ENCODE measurements at regions not wholly inside any gene's neighbourhood (a gene's known extent, or its start where the extent isn't known, plus 50 kb on each side); places are given as distances from the start of the nearest gene placed in this dataset.
A peak's percentile ranks its signal among the peaks of the same experiment; 100 is the strongest.
"Not testable (repeated sequence)": the region's sequence is repeated elsewhere in the genome, so short reads cannot be mapped to it uniquely, and the experiment has no call there.

DNA sequence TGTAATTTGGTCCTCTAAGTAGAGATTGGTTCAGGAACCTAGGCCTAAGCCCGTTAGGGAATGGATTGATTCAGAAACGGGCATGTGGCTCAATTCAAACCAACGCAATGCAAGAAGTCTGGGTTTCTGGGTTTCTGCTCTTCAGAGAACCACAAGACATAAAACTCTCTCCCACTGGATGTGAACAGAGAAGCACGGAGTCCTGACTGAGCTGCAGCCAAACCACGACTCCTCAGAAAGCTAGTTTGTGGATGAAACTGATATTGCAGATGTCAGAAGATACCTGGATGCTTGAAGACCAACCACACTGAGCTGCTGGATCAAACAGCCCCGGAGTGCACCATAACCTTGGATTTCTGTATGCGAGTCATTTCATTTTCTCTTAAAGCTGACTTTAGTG, 50.0 kb downstream of the SOD2 start:
- no peak for DNase-seq (ENCODE audit: low read depth in 2 of 2)

DNA sequence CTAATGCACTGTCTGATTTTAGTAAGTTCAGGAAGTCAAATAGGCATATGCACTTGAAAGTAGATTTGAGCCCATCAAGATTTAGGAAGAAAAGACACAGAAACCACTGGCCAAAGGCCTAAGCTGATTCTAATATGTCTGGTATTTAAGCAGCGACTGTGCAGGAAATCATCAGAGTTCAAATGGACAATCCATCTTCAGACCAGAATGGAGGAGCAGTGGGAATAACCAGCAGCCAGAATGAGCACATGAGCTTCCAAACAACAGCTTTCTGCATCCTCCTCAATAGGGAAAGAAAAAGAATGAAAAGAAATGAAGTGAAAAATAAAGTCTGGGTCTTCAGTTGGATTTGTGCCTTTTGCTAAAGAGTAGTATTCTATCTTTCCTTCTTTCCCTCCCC, 50.6 kb downstream of the SOD2 start:
- DNase-seq (ENCODE audit: low read depth in 2 of 2): no peak

DNA sequence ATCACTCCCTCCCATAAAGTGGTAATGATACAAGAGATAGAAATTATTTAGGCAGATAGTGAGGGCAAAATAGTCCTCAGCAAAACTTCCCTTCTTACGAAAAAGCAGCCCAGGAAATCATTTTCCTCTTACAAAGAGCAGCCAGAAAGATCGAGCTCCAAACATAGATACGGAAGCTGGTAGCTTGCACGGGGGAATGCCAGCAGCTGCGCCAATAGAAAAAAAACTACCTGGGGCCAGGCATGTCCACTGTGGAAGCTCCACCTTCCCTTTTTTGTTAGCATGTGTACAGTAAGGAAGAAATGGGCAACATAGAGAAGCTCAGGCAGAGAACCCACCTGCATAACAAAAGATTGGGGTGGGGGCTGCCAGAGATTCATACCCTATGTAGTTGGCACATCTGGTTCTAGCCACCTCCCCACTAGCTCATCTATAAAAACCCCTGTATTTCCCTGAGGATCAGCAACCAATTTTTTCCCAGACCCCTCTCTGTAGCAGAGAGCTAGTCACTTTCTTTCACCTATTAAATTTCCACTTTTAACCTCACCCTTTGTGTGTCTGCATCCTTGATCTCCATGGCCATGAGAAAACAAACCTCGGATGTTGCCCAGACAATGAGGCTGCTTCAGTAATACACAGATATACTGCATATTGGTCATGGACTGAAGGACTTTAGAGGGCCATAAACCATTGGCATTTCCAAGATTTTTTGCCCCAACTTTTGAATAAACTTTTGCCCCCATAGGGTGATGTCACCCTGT, 52.1 kb downstream of the SOD2 start:
- no peak for DNase-seq (ENCODE audit: low read depth in 2 of 2)

DNA sequence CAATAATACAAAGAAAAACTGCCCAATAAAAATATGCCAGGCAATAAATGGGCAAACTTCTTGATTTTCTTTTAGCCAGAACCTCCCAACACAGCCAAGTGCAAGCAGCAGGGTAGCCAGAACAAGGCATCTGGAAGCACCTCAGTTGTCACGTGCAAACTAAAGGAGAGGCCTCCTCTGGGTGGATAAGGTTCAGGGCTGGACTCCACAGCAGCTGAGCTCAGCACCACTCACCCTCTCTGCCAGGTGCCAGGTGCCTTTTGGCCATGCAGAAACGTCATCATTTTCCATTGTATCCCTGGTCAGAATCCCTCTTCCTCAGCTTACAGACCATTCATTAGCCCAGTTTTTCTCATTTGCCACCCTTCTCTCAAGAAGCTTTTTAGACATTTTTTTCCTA, 52.7 kb downstream of the SOD2 start:
- no peak for DNase-seq (ENCODE audit: low read depth in 2 of 2)

DNA sequence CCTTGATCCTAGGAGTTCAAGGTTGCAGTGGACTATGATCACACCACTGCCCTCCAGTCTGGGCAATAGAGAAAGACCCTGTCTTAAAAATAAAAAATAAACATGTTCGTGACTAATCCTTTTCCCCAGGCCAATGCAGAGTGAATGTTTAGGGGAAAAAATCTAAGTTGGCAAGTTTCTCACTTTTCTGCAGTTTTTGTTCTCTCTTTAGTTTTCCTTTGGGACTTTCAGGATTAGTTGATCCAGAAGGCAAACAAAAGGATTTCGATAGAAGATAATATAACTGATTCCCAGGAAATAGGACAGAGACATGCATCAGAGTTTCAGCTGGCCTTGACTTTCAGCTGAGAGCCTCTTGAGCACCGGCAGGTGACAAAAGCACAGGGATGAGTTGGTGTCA, 53.3 kb downstream of the SOD2 start:
- no peak for DNase-seq (ENCODE audit: low read depth in 2 of 2)

DNA sequence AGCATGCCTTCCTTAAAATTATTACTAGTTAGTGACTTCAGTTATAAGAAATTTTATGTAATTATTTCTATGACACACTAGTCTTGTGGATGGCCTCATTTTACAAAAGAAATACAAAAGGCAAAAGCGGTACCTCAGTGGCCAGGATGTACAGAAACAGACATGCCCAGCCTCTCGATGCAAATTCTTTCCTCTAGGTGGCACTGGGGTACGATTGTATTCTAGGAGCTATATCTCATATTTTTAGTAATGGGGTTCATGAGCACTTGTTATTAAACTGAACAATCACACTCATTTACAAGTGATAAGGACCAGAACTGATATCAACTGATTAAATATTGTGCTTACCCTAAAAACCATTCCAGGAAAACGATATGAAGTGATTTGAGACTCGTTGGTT, 59.8 kb downstream of the SOD2 start:
- no peak for DNase-seq (ENCODE audit: low read depth in 2 of 2)

DNA sequence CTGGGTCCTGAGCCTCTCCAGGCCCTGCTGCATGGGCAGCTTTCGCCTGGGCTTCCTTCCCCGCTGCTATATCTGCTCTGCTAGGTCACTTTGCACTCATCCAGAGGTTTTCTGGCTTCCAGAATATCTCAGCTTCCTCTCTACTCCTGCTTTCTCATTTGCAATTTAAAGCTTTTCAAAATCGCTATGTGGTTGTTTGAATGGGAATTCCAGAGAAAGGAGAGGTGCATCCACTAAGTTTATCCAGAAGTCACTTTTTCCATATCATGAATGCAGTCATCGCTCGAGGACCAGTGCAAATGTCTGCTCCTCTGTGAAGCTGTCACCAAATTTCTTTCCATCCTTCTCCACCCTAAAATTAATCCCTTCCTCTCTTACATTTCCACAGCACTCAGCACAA, 61.2 kb downstream of the SOD2 start:
- no peak for DNase-seq (ENCODE audit: low read depth in 2 of 2)

DNA sequence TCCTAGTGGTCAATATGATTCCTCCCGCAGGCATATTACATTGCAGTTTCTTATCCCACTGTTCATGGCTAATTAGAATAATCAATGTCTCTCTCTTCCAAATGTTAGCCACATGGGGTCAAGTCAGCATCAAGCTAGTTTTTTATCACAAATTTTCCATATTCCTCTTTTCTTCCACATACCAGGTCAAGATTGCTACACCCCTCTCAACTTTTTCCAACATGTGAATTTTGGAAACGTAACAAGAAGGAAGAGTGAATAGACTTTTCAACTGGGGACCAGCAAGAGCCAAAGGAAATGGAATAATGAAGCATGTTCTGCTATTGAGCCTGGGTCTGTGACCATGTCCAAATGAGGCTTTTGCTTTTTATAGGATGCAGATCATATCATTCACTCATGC, 65.1 kb downstream of the SOD2 start:
- no peak for DNase-seq (ENCODE audit: low read depth in 2 of 2)

DNA sequence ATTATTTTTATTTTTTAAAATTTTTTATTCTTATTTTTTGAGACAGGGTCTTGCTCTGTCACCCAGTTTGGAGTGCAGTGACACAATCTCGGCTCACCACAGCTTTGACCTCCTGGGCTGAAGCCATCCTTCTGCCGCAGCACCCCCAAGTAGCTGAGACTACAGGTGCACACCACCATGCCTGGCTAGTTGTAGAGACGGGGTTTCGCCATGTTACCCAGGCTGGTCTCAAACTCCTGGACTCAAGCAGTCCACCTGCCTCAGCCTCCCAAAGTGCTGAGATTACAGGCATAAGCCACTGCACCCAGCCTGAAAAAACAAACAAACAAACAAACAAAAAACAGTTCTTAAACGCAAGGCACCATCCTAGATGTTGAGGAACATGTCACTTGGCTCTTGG, 66.5 kb downstream of the SOD2 start:
- DNase-seq (ENCODE audit: low read depth in 2 of 2): not testable (repeated sequence)

DNA sequence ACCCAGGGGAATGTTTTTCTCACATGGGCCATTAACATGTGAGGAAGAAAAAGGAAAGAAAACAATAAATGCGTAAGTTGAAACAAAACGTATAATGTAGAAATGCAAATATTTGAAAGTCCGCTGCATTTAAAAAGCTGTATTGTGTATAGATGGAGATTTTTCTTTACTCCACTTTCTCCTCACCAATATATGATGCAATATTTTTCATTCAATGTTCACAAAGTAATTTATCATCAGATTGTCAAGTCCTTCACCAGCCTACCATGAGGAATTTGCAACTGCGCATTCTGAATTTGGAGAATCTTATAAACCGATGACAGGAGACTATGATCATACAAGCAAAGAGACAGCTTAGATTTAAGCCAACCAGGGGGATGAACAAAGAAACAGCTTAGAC, 69.9 kb downstream of the SOD2 start:
- DNase-seq (ENCODE audit: low read depth in 2 of 2): no peak

DNA sequence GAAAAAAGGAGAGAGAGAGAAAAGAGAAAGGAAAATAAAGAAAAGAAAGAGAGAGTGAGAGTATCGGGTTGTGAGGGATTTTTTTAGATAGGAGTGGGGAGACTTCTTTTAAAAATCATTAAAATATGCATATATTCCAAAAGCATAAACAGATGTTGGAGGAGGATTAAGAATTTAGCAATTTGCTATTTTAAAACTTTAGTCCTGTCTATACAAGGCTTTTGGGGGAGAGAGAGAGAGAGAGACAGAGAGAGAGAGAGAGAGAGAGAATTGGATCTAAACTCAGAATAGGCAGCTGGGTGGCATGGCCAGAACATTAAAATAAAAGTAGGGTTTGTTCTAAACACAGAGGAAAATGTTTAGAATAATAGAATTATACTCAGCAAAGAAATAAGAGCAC, 72.1 kb downstream of the SOD2 start:
- DNase-seq (ENCODE audit: low read depth in 2 of 2): no peak

DNA sequence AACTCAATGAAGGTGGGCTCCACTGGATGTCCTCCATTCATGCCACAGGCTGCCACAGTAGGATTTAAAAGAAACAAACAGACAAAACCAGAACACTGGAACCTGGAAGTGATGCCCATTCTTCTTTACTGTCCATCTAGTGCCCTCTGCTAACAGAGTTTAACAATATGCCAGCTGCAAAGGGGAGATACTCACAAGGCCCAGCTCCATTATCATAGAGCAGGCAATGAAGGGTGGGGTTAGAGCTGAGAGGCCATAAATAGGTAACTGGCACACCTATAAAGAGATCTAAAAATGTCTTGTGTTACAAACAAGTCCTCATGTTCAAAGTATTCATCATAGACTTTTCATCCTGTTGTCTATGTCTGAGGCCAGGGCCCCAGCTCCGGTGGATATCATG, 75.6 kb downstream of the SOD2 start:
- no peak for DNase-seq (ENCODE audit: low read depth in 2 of 2)

DNA sequence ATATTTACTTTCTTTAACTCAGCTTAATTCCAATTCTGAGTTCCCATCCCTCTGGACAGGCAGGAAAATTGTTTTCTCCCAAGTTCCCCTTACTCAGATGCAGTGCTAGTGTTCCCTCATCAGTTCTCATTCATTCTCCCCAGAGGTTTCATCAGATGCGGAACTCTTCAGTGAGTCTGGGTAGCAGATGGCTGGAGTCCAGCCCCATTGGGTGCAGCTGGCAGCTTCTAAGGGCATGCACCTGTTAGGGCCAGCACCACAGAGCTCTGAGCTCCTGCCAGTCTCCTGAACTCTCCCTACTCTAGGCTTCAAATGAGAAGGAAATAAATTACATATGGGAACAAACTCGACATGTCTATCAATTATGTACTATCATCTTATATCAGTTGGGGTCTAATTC, 76.6 kb downstream of the SOD2 start:
- no peak for DNase-seq (ENCODE audit: low read depth in 2 of 2)

DNA sequence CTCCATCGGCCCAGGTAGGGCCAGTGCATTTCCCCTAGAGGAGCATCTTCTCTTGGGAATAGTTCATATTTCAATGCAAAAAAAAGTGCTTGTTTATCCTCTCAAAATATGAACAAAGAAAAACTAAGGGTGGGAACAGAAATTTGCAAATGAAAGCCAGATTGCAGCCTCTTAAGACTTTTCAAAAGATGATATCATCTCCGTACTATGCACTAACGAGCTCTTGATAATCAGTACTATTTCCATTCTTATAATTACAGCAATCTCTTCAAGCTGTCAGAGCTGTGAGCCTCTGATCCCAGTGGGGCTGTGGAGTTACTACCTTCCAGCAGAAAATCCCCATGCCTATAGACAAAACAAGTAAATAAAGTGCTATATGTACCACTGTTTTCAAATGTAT, 77.1 kb downstream of the SOD2 start:
- DNase-seq (ENCODE audit: low read depth in 2 of 2): no peak

DNA sequence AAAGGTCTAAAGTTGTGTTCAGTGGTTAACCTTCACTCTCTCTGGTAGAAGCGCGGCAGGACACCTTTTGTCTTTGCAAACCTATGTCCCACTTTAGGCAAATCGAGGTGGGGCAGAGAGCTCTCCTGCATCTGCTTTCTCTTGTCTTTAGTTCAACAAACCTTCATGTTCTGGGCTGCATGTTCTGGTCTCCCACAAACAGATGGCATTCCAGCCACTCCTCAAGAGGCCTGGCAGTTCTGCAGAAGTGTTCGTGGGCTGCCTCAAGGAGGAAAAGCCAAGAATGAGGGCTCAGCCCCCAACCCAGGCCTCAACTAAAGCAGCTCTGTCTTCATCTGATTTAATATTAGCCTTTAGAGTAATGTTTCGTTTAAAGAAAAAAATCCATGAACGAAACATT, 82.2 kb downstream of the SOD2 start:
- no peak for DNase-seq (ENCODE audit: low read depth in 2 of 2)

DNA sequence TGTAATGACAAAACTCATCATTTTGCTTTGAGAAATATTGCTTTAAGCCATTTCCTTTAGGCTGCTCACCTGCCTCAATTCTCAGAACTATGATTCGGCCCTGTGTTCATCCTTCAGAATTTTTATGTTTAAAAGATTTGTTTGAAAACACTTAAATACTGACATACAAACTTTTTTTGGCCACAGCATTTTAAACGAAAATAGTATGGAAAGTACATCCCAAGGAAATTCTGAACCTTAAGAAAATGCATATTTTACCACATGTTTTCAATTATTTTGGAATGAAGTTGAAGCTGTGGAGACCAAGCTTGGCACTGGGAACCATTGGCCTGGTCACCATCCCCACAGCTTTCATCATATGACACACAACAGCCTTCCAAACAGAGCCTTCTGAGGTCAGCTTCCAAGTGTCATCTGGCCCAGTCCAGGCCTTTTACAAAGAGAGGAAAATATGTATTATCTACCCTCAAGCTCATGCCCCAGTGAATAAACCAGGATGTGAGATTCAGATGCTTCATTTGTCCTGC, 83.3 kb downstream of the SOD2 start:
- no peak for DNase-seq (ENCODE audit: low read depth in 2 of 2)

DNA sequence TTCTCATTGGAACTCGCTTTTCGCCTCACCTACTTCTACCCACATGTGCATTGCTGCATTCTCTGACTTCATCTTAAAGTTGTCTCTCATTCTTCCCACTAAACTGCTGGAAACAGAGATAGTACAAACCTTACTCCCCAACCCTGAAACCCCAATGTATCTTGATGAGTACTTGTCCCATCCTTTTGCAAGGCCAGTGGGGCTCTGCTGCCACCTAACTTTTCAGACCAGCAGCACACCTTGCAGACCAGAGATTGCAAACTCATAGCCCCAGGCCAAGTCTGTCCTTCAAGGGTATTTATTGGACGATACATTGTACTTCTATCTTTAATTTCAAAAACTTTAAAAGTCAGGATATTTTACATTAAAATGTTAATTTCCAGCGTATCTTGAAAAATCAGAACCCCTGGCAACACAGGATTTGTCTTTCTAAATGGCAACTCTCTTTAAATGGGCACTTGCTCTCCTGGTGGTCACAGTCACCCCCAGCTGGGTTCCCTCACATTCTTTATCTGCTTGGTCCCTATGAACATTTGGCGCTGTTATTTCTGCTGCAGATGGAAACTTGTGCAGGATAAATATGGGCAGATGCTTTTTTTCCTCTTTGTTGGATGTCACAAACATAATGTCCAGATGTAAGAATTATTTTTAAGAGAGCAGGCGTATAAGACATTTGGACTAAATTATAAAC, 83.9 kb downstream of the SOD2 start:
- no peak for DNase-seq (ENCODE audit: low read depth in 2 of 2)

DNA sequence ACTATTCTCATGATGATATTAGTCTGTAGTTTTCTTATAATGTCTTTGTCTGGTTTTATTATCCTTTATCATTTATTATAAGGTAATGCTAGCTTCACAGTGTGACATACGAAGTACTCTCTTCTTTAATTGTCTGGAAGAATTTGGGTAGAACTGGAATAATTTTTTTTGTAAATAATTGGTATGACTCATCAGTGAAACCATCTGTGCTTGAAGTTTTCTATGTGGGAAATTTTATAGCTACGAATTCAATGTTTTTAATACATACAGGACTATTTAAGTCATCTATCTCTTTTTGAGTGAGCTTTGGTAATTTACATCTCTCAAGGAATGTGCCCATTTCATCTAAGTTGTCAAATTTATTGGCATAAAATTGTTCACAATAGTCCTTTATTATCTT, 86.3 kb downstream of the SOD2 start:
- no peak for DNase-seq (ENCODE audit: low read depth in 2 of 2)

DNA sequence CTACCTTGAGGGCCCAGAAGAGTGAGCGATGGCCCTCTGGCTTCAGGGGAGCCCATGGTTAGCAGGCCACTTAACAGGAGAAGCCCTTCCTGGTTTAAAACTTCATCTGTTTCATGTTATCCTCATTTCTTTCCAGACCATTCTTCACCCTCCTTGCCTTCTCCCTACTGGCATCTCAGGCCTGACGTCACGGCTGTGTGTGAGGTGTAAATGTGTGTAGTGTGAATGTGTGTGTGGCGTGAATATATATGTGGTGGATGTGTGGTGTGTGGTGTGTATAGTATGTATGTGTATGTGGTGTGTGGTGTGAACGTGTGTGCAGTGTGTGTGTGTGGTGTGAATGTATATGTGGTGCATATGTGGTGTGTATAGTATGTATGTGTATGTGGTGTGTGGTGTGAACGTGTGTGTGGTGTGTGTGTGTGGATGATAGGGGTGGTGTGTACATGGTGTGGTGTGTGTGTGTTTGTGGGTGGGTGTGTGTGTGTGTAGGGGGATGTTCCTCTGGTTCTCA, 88.5 kb downstream of the SOD2 start:
- DNase-seq (ENCODE audit: low read depth in 2 of 2): no peak

DNA sequence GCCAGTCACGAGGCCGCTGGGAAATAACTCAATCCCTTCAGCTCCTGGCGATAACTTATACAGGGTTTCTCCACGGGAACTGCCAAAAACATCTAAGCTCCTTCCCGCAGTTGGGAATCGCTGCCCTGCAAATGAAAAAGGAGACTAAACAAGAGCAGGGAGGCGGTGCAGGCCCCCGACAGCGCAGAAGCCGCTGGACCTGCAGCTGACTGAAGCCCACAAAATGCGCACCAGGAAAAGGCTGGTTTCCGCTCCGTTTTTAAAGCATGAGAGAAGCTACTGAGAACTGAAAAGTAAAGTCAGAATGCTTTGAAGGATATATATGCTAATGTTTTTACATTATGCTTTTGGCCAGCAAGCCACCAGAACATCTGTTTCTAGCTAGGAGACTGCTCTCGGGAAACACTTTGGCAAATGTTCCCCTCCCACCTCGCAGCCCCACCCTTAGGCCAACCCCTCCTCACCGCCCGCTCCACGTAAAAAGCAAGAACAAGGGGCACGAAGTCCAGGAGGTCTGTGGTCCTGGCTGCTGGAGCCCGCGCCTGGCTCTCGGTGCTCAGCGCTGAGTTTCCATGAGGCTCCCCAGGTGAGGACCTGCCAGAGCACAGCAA, 90.5 kb downstream of the SOD2 start:
- no peak for DNase-seq (ENCODE audit: low read depth in 2 of 2)

DNA sequence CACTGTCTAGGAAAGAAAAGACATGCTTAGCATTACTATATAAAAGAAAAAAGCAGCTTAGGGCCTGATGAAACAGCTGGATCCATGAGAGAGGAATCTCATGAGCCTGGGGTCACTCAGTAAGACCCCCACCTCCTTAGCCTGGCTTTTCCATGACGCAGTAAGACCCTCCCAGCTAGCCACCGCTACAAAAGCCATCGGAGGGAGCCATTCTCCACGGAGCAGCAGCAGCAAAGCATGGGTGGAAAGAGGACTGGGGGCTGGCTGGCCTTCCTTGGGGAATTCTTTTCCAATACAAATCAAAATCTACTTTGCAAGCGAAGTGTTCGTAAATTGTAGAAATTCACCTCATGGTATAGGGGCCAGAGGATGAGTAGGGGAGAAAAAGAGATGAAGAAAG, 91.8 kb downstream of the SOD2 start:
- no peak for DNase-seq (ENCODE audit: low read depth in 2 of 2)

DNA sequence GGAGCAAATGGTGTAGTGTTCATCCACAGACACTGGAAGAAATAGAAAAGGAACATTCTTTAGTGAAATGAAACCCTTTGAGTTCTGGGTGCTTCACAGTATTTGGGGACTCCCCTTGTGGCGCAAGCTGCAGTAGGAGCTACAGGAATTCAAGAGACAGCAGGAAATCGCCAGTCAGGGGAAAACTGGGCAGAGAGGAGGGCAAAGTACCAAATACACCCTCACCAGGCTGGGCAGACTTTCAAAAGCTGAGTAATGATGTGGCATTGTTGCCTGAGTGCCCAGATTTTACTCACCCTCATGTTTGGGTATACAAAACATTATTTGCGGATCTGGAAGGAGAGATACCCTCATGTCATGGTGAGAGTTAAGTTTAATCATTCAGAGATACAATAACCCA, 97.9 kb downstream of the SOD2 start:
- no peak for DNase-seq (ENCODE audit: low read depth in 2 of 2)

DNA sequence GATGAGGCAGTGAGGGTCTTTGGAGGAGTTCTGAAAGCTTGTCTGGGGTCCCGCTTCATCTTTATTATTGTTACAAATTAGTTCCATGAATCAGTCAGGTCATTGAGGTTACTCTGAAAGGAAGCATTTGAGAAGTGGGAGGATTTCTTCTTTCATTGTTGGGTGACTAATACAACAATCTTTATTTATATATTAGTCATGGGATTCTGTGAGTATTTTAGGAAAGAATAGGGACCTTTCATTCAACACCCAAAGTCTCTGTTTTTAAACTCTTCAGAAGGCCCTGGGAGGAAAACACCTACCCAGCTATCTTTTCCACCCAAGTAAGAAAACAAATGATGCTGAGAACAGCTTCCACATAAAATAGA, 98.3 kb downstream of the SOD2 start:
- DNase-seq (ENCODE audit: low read depth in 2 of 2): peak; percentile 37 to 47
